SH-SY5Y (cell line): ENCODE measurements at regions not wholly inside any gene's neighbourhood (a gene's known extent, or its start where the extent isn't known, plus 50 kb on each side); places are given as distances from the start of the nearest gene placed in this dataset.

Experiments
- GATA2 ChIP-seq: IDR thresholded peaks from 2 replicates; pipeline ENCODE4 v1.6.1; 2011; ENCODE audit warnings: mild to moderate bottlenecking, low read depth, low read length
- GATA3 ChIP-seq: IDR thresholded peaks from 2 replicates; pipeline ENCODE4 v1.6.1; 2011; ENCODE audit warnings: low read depth, mild to moderate bottlenecking, low read length, moderate library complexity

GRCh38 chr2:62424899-62425298 lies 81.1 kb downstream of the TMEM17 start:
- no peak for TF ChIP-seq GATA3
- TF ChIP-seq GATA2, result no peak

DNA sequence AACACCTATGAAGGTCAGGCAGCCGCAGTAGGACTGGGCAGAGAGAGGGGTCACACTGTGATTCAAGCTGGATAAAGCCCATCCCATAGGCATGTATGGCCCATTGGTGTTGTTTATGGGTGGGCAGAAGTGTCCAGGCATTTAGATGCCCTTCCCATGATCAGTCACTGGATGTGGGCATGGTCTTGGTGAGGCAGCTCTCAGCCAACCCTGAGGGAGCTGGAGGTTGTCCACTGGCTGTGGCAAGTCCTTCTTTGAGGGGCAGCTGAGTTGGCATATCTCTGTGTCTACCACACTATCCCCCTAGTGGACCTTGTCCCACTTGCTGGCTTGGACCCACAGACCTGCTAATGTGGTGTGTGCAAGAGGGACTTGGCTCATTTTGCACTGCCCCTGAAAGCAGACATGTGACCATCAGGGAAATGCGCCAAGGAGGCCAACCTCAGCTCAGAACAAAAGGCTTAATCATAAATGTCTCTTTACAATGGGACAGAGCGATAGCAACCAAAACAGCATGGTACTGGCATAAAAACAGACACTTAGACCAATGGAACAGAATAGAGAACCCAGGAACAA lies 82.0 kb downstream of the TMEM17 start:
- TF ChIP-seq GATA3, result no peak
- TF ChIP-seq GATA2, result no peak

DNA sequence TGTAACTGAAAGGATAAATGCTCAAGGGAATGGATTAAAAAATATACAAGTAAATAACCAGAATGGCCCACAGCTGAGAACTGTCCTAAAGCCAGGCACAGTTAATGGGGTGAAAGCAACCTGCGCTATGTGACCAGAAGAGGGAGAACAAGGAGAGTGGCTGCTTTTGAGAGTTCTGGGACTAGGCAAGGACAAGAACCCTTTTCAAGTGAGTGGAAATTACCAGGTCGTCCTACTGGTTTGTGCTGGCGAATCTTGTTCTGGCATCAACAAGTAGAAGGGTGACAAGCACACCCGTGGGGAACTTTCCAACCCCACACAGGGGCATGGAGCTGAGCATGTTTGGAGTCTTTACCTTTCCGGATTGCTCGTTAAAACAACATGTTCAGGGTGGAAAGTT lies 82.8 kb downstream of the TMEM17 start:
- TF ChIP-seq GATA3 (no peak), GATA2 (no peak)

DNA sequence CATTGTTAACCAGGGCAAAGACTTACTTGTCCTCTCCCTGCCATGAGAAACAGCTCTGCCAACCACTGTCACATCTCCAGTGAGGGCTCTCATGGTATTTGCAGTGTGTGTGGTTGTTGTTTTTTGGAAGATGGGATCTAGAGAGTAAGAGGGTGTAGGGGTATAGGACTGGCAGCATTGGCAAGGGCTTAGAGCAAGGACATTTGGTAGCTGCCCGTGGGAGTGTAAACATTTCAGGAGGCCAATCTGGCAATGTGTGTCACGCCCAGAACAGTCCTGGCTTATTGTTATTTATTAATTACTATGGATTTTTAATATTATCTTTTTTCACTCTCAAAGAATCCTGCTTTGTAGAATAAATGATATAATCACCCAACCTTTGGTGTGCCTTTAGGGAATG lies 90.5 kb downstream of the TMEM17 start:
- no peak for TF ChIP-seq GATA3
- no peak for TF ChIP-seq GATA2

GRCh38 chr2:62415019-62415431 lies 91.0 kb downstream of the TMEM17 start:
- TF ChIP-seq GATA2, result no peak
- TF ChIP-seq GATA3, result no peak

DNA sequence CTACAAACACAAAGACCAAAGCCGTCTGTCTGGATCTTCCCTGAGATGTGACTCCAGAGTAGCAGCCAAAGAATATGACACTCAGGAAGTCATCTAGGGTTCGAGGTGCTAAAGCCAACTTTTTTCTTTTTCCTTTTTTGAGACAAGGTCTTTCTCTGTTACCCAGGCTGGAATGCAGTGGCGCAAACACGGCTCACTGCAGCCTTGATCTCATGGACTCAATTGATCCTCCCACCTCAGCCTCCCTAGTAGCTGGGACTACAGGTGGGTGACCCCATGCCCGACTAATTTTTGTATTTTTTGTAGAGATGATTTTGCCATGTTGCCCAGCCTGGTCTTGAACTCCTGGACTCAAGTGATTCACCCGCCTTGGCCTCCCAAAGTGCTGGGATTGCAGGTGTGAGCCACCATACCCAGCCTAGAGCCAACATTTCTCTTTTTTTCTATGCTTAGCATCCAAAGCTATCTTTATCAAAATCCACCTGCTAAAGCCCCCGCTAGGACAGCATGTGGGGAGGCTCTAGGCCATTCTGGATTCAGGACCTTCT lies 92.8 kb downstream of the TMEM17 start:
- TF ChIP-seq GATA3 (no peak), GATA2 (no peak)

DNA sequence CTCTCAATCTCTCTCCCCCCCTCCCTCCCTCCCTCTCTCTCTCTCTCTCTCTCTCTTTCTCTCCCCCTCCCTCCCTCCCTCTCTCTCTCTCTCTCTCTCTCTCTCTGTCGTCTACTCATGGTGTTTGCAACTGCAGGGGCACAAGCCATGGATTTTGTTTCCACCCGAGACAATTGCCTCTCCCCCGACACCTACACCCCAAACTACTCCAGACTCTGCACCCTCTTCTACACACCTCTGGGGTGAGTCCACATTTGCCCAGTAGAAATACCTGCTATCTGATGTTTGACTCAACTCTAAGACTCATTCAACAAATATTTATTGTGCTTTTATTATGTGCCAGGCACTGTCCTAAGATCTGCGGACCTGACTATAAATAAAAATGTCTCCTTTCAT lies 93.7 kb downstream of the TMEM17 start:
- TF ChIP-seq GATA3 (no peak), GATA2 (no peak)

- TF ChIP-seq GATA3 (no peak), GATA2 (no peak)
Observed at GRCh38 chr2:62410926-62411456, 95.0 kb downstream of the TMEM17 start.

DNA sequence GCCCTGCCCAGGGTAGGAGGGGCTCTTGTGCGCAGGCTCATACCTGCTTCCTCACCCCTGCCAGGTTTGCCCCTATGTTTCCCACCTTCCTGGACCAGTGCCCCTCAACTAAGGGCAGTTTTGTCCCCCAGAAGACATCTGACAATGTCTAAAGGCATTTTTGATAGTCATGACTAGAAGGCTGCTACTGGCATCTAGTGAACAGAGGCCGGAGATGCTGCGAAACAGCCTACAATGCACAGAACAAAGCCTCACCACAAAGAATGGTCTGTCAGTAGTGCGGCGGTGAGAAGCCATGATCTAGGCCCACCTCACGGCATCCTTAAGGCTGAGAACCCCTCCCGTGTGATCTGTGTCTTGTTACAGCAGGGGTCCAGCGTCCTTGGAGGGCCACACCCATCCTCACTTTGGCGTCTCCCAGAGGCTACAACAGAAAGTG lies 96.0 kb downstream of the TMEM17 start:
- TF ChIP-seq GATA2 (no peak), GATA3 (no peak)

DNA sequence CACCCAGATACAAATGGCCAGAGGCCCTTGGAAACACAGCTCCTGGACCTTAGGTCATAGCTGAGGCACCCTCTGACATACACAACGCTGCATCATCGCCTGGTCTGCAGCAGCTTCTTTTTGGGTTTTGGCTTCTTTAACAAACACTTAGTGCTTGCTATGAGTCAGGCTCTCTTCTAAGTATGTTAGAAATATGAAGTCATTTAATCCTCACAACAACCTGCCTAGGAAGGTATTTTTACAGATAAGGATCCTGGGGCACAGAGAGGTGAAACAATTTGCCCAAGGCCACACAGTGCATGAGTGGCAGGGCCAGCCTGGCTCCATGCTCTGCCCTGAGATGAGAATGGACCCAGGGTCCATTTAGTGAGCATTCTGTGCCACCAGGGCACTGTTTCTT lies 96.6 kb downstream of the TMEM17 start:
- TF ChIP-seq GATA3 (no peak), GATA2 (no peak)

- TF ChIP-seq GATA3 (no peak), GATA2 (no peak)
Observed at GRCh38 chr2:62408241-62408677, 97.7 kb downstream of the TMEM17 start.

- TF ChIP-seq GATA3, result no peak
- TF ChIP-seq GATA2, result no peak
Observed at GRCh38 chr2:62407838-62408237, 98.2 kb downstream of the TMEM17 start.

- TF ChIP-seq GATA2 (no peak), GATA3 (no peak)
Observed at GRCh38 chr2:62407401-62407800, 98.6 kb downstream of the TMEM17 start.

- TF ChIP-seq GATA3 (no peak), GATA2 (no peak)
Observed at GRCh38 chr2:62406573-62407043, 99.4 kb downstream of the TMEM17 start.

GRCh38 chr2:62404913-62405312 lies 101.1 kb downstream of the TMEM17 start:
- no peak for TF ChIP-seq GATA2
- TF ChIP-seq GATA3, result no peak

GRCh38 chr2:62402156-62402555 lies 103.8 kb downstream of the TMEM17 start:
- no peak for TF ChIP-seq GATA2
- no peak for TF ChIP-seq GATA3
